ENCODE measurements at regions not wholly inside any gene's neighbourhood (a gene's known extent, or its start where the extent isn't known, plus 50 kb on each side); places are given as distances from the start of the nearest gene placed in this dataset.
"Not testable (repeated sequence)": the region's sequence is repeated elsewhere in the genome, so short reads cannot be mapped to it uniquely, and the experiment has no call there.

DNA sequence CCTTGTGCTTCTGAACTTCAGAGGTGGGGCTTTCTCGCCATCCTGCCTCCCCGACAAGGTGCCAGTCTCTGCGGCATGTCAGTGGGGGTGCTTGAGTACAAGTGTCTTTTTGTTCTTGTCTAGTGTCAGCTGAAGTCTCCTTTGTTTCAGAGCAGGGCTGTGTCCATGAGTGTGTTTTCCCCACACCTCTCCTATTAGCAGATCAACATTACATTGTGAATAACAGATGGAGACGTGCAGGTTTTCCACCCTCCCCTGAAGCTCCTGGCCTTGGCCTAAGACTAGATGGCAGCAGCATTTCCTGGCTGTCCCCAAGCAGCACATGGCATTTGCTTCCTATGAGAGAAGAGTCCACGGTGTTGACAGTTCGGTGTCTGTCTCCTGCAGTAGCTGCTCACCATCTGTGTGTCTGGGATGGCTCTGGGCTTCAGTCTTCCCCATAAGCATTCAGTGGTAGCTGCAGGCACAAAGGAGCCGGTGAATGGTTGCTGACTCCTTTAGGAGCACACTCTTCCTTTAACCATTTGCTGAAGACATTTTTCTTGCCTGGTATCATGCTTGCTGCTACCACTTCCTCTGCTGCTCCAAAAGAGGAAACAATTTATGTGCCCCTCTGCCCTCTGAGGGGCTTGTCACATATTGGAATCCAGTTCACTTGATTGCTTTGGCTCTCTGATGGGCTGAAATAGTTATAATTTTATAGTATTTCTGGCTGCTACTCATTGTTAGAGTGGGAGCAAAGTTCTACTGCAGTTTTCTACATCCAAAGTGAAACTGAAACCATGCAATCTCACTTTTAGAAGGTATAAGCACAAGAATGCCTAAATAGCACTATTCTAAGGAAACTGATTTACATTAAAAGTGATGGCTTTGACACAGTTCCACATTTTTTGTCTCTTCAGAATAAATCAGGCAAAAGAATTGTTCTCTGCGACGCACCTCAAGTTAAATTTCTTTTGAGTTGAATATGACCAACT lies 913.0 kb downstream of the C6orf118 start:
- DNase-seq (ENCODE audit: low spot score) = no peak

DNA sequence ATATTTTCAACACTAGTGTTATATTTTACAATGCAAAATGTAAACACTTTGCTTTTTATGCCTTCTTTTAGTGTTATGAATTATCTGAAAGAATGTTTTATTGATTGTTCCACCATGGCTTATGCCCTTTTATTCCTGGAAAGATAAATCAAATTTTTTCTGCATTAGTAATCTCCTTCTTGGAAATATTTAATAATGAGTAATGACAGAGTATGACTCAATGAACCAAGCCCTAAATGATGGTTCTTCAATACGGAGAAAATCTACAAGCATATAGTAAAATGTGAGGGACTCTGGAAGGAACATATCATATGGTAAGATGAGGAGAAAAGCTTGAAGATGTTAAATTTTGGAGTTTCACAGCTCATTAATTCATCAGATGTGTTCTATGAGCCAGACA lies 929.6 kb downstream of the C6orf118 start:
- DNase-seq (ENCODE audit: low spot score) = no peak

DNA sequence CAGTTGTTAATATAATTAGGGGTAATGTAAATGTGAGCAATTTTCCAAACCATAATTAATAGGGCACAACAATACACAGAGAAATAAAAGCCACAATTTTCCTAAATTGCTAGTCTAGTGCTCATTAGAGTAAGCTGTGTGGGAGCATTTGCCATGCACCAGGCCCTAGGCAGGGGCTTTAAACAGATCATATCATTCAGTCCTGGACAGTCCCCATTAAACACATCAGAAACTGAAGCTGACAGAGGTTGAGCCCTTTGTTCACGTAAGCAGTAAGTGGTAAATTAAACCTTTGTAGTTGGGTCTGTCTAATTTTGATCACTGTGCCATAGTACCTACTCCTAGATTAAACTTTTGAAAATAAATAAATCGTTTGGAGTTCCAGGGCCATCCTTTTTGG lies 931.1 kb downstream of the C6orf118 start:
- DNase-seq (ENCODE audit: low spot score) = no peak

DNA sequence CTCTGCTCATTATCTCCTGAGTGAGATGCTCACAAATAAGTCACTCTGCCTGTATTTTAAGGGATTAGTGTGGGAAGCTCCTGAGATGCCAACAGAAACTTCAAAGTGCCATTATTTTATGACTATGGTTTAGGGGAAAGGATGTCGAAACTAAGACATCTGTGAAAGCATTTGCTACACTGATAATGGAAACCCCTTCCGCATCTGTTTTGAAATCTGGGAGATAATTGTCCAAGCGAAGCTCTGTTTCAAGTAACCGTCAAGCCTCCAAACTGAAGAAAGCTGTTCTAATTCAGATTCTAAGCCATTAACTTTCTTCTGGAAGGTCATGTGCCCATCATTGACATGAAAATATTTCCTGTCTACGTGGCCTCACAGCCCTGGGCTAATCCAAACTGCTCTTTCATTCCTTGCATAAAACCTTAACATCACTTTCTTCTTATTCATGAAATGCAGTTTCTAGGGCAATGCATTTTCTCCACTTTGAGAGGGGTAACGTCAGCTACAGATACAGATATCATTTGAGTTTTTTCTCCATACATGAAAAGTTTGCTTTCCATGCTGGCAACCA lies 932.0 kb downstream of the C6orf118 start:
- DNase-seq (ENCODE audit: low spot score) = peak; percentile 90

DNA sequence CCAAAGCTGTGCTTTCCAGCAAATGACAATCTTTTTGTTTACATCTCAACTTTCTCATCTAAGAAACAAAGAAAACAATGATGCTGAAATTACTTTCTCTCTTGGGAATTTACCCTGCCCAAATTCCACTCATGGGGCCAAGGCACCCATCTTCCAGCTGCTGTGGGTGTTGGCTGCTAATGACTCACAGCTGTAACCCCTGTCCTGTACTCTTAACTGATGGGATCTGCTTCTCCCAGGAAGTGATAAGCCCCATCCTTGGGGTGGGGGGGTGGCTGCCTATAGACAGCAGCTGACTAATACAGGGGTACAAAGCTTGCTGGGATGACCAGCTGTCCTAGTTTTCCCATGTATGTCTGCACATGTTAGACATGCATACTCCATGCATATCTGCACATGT lies 938.6 kb downstream of the C6orf118 start:
- DNase-seq (ENCODE audit: low spot score) = no peak

DNA sequence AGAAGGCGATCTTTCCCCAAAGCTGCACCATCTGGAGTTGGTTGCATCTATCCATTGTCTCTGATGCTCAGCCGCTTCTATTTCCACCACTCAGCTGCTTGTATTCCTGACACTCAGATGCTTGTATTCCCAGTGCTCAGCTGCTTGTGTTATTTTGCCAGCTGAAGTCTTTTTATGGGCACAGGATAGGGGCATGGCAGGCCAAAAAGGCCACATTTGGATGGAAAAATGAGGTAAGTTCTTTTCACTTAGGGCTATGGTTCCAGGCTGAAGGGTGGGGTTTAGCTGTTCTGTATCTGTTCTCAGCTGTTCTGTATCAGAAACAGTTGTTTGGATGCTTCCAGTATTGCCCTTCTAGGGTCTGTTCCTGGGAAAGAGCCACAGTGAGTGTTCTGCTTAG lies 944.9 kb downstream of the QKI start:
- no peak for DNase-seq (ENCODE audit: low spot score)

DNA sequence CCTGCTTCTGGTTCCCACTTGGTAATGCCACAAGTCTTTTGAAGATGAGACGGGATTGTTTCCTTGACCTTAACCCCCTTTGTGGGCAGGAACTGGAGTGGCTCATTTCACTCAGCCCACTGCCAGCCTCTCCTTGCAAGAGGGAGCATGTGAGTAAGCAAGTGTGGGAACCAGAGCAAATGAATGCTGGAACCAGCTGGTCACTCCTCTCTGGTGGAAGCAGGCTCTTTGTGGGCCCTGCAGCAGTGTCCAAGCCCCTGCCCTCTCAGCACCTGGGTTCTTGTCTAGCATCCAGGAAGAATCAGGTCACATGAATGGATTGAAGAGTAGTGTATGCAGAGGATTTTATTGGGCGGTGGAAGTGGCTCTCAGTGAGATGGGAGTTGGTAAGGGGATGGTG lies 944.5 kb downstream of the QKI start:
- DNase-seq (ENCODE audit: low spot score) = no peak

DNA sequence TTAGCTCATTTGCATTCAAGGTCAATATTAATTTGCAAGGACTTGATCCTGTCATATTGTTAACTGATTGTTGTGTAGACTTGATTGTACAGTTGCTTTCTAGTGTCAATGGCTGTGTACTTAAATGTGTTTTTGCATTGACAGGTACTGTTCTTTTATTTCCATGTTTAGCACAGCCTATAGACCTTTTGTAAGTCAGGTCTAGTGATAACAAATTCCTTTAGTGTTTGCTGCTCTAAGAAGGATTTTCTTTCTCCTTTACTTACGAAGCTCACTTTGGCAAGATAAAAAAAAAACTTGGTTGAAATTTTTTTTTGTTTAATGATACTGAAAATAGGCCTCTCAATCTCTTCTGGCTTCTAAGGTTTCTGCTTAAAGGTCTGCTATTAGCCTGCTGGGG lies 942.3 kb downstream of the QKI start:
- no peak for DNase-seq (ENCODE audit: low spot score)

DNA sequence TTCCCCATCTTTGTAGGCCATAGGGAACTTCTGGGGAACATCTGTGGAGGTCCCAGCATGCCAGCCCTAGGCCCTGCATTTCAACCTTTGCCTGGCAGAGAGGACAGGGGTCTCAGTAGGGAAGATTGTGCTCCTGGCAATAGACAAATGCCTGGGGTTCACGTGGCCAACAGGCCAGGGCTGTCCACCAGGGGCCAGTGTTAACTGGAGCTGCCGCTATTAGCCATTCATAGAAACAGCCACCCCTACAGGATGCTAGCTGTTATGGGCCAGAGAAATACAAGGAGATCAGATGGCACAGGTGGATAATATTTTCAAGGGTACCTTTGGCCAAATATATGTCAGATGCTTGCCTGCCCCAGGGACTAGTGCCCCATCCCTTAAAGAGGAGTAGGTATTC lies 932.9 kb downstream of the QKI start:
- no peak for DNase-seq (ENCODE audit: low spot score)

DNA sequence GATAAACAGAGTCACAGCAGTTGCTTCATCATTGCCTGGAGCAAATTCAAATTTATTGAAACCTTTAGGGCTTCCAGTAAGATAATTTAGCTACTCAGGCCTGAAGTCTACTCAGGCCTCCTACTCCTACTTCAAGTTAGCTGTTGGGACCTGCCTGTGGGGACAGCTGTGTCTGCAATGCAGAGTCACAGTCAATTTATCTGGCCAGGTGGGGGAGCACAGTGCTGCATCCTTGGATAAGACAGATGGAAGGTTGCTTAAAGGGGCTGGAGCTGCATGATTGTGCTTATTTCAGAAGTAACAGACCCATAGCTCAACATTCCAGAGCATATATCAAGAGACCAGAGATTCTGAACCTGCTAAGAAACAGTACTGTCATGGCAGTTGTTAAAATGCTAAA lies 932.1 kb downstream of the QKI start:
- no peak for DNase-seq (ENCODE audit: low spot score)

DNA sequence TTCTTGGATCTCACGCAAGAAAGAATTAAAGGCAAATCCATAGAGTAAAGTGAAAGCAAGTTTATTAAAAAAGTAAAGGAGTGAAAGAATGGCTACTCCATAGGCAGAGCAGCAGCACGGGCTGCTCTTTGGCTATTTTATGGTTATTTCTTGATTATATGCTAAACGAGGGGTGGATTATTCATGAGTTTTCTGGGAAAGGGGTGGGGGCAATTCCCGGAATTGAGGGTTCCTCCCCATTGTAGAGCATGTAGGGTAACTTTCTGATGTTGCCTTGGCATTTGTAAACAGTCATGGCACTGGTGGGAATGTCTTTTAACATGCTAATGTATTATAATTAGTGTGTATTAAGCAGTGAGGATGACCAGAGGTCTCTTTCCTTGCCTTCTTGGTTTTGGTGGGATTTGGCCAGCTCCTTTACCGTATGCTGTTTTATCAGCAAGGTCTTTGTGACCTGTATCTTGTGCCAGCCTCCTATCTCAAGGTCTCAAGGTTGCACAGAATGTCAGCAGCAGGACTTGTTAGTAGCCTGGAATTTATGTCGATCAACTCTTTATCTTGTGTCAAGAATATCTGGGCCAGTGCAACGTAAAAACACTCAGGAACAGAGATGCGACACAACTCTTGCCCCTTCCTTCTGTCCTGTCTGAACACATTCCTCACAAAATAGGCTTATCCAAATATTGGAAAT lies 931.4 kb downstream of the QKI start:
- DNase-seq (ENCODE audit: low spot score) = no peak

DNA sequence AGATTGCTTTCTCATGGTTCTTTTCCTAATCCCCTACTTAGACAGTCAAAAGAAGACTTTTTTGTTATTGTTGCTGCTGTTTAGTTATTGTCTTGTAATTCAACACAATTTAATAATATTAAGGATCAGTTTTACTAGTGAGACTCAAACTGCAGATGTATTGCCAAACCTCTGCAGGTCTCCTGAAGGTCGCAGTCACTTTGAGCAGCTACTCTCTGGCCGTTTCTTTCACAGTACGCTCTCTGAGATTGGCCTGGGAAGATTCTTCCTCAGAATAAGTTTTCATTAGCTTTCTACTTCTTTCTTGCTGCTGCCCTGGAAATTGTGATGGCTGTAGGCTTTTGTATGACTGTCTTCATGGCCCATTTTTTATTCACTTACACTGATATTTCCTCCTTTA lies 930.8 kb downstream of the QKI start:
- DNase-seq (ENCODE audit: low spot score) = no peak

DNA sequence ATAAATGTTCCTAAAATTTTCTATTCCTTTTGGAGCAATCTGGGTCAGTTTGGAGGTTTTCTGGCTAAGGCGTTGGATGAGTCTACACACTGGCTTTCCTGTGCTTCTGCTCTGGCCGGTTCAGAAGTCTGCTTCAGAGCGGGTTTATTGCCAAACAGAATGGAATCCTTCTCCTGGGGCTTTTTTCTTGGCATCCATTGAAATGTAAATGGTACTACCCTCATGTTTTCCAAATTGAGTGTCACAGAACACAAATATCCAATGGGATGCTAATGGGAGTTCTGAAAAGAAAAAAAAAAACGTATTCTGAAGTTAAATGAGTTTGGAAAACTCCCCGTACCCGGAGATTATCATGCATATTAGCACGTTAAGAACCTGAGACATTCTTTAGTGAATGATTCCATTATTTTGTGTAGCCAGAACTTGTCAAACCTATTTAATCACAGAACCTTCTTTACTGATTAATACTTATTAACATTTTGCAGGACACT lies 930.3 kb downstream of the QKI start:
- no peak for DNase-seq (ENCODE audit: low spot score)

DNA sequence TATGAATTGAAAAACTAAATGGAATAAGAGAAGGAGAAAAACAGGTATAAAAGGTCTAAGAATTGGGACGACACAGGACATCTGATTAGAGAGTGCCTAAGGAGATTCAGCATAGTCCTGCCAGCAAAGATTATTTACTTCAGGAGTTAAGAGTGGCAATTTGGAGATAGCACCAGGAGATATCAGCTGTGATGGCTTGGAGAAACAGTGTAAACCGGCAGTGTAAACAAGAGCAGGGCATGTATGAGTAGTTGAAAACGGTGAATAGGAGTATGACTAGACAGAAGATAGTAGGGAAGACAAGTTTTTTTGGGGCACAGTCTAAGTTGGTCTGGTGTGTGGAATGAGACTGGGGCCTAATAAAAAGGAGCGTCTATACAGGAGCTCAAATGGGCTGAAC lies 924.9 kb downstream of the QKI start:
- not testable (repeated sequence) for DNase-seq (ENCODE audit: low spot score)

DNA sequence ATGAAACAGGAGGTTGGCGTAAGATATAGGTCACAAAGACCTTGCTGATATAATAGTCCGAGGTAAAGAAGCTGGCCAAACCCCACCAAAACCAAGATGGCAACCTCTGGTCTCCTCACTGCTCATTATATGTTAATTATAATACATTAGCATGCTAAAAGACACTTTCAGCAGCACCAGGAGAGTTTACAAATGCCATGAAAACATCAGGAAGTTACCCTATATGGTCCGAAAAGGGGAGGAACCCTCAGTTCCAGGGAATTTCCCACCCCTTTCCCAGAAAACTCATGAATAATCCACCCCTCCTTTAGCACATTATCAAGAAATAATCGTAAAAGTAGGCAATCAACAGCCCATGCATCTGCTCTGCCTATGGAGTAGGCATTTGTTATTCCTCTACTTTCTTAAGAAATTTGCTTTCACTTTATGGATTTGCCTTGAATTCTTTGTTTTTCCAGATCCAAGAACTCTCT lies 923.4 kb downstream of the QKI start:
- no peak for DNase-seq (ENCODE audit: low spot score)

DNA sequence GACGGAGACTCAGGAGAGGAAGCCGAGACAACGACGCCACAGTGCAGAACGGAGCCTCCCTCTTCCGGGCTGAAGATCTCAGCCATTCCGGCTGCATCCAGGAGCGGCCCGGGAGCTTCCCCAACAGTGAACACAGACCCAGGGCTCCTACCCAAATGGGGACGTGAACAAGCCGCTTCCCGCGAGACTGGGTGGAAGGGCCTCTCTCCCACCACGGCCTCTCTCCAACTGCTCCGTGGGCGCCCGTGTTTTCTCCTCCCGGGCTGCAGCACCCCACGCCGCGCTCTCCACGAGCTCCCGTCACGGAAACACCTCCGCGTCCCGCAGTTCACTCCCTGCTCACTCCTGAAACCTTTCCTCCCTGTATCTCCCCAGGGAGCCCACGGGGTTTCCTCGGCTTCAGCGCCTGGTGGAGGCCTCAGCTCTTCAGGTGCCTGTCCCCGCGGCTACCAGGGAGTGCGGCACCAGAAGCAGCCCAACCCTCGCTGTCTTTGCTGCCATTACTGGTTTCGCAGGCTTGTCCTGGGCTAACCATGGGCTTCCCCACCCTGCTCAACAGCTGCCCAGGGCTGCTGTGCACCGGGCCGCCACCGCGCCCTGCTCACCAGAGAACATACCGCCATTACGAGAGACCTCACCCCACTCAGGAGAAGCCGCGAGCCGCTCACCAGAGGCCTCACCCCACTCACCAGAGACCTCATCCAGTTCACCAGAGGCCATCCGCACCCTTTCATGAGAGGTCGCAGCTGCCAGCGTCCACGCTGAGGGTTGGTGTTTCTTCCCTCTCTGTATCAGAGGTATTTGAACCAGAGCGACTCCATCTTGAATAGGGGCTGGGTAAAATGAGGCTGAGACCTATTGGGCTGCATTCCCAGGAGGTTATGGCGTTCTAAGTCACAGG lies 922.8 kb downstream of the QKI start:
- DNase-seq (ENCODE audit: low spot score) = no peak

DNA sequence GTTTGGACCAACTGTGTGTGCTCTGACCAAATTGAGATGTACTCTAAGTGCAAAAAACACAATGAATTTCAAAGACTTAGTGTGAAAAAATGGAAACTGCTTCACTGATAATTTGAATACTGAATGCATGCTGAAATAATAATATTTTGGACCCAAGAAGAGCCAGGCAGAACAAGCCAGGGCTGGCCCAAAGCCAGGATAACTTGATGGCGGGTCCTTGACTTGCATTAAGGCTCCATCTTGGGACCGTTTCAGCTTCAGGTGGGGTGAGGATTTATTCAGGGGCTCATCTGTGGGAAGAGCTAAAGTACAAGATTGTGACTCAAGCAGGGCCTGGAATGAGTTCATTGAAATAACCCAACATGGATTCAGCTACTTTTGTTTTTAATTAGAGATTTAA lies 921.9 kb downstream of the QKI start:
- no peak for DNase-seq (ENCODE audit: low spot score)

DNA sequence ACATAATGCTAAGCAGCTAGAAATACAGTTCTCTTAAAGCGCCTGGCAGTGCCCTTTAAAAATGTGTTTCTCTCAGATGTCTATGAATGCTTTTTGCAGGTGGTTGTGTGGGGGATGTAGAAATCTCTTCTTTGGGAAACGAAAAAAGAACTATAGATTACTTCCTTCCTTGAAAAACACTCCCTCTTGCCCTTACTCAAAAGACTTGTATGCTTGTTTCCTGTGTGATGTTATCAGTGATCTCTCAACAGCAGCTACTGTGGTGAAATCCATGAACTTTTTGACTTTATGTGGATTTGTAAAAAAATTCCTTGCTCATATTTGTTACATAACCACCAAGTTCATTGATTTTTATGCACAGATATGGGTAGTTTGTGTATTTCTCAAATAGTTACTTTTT lies 916.5 kb downstream of the QKI start:
- DNase-seq (ENCODE audit: low spot score) = peak; percentile 3

DNA sequence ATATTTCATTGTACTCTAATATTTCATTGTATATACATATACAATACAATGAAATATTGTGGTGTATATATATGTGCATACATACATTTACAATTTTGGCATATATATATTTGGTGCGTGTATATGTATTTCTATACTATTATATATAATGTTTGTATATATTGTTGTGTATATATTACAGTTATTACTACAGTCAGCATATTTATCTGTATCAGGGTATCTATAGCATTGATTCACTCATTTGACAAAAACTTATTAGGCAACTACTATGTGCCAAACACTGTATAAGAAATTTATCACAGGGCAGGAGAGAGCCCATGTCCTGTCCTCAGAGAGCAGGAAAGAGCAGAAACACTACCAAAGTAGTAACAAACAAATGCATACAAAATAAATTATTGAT lies 910.6 kb downstream of the QKI start:
- no peak for DNase-seq (ENCODE audit: low spot score)

DNA sequence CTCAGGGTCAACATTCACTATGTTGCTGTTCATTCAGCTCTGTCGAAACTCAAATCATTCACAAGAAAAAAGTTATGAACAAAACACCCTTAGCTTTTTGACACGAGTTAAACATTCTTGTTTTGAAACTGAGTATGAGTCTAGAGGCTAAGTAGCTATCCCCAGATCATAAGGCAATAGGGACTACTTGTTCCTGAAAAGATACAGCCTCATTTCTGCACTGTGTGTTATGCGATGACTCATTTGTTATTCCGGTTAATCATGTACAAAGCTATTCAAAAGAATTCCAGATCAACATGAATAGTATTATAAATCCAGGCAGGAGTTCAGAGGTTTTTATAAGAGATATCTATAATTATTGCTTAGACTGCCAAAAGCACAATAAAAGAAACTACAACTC lies 908.0 kb downstream of the QKI start:
- DNase-seq (ENCODE audit: low spot score) = peak; percentile 61

DNA sequence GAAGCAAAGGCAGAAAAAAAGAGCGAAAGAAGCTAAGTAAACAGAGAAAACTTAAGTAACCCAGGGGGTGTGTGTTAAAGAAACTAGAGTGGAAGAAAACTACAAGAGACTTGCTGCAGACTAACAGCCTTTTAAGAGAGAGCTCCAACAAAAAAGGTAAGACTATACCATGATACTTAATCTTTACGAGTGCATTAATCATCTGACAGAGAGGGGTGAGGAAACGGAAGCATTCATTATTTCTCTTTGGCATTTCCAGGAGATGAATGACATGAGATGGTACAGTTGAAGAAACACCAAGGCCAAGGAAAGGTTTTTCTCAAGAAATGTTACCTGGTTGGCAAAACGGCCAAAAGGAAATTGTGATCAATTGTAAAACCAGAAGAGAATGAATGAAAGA lies 906.8 kb downstream of the QKI start:
- DNase-seq (ENCODE audit: low spot score) = no peak

Data from umbilical cord (tissue), 1 donor.